DMS153 treated with DMSO at 0.1 percent for 48 hours (cell line): ENCODE measurements at regions not wholly inside any gene's neighbourhood (a gene's known extent, or its start where the extent isn't known, plus 50 kb on each side); places are given as distances from the start of the nearest gene placed in this dataset.

Source experiments
- DNase-seq: peaks from one replicate; lab custom pipeline; 2025; ENCODE audit not compliant: unreplicated experiment; lab: John Stamatoyannopoulos, UW

DNA sequence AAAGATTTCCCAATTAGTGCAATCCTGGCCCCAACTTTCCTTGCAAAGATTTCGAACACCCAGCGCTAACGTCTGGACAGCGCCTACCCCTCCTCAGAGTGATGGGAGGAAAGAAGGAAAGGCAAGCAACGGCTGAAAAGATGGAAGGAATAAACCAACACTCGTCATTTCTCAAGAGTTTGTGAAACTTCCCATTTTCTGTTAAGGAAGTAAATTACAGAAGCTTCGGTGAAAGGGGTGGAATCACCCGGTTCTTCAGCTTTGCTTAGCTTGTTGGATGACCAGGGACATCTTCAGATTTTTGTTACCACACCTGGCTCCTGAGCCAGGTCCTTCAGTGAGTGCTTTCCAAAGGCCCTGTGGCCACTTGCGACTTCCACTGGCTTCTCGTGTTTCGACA is 313.1 kb downstream of the SKIDA1 start:
- DNase-seq: no peak

DNA sequence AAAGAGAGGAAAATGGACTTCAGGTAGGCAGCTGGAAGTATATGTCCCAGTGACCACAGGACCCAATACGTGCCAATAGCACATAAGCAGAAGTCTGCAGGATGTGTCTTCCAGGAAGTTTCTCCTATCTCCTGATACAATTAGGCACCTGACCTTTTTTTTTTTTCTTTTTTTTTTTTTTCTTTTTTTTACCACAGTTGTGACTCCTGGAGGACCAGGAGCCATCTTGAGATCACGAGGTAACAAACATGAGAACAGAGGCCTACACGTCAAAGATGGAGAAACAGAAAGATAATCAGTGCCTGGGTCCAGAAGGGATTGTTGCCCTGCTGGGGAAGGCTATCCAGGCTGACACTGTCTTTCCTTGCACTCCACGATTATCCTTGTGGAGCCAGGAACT is 312.4 kb upstream of the NEBL start:
- no peak for DNase-seq

DNA sequence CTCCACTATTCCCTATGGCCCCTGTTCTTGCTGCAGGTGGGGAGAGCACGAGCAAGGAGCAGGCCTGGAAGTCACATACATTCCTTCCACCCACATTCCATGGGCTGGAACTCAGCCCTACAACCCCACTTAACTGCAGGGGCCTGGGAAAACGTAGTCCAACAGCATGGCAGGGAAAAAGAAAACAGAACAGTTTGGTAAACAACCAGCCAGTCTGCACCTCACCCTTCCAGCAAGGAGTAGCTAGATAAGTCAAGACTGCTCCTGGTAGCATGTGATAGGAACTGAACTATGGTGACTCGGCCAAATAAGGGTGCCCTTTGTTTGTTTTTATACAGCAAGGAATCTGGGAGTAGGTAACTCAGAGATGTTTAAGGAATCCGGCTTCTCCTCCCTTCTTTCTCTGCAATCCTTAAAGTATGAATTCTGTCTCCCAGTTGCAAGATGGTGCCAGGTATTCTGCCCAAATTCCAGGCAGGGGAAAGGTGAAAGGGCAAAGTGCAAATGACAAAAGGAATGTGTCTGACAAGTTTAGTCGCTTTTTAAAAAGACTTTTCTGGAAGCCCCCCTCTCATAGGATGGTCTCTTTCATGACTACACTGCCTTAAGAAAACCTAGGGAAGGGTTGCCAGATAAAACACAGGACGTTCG is 311.7 kb upstream of the NEBL start:
- no peak for DNase-seq

DNA sequence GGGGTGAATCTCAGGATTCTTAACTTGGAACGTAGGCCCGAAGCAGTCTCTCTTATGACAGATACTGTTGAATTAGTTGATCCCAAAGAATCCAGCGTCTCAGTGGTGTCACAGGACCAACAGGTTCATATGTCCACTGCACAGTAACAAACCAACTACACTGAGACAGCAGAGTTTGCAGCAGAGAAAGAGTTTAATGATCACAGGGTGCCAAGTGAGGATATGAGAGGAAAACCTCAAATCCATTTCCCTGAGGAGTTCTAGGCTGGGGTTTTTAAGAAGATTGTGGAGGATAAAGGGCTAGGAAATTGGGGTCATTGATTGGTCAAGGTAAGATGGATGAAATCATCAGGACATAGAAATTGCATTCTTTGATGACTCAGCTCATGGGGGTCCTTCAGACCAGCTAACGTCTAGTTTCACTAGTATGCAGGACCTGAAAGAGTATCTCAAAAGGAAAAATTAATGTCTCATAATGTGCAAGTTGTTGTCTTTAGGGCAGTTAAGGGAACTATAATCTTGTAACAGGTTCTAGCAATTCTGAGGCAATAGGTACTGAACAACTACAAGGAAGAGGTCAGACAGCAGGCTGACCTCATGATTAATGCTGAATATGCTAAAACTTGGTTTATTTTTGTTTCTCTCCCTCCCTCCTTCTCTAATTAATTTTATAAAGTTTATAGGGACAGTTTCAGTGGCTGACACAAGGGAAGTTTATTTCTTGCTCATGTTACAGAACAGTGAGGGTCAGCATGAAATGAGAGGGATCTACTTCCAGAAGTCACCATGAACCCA is 310.9 kb upstream of the NEBL start:
- DNase-seq: no peak

DNA sequence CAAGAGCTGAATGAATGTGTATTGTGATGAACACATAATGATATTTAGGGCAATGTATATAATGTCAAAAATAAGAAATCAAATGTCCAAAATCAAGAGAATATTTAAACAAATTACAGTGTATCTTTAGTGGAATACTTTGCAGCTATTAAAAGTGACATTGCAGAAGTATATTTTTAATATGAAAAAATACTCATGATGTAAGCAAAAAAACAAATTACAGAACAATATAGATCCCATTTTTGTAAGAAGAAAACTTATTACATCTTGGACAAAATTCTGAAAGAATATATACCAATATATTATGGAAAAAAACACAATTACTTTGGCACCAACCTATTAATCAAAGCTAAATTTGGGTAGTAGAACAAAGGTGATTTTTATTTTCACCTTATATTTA is 308.2 kb upstream of the NEBL start:
- no peak for DNase-seq

DNA sequence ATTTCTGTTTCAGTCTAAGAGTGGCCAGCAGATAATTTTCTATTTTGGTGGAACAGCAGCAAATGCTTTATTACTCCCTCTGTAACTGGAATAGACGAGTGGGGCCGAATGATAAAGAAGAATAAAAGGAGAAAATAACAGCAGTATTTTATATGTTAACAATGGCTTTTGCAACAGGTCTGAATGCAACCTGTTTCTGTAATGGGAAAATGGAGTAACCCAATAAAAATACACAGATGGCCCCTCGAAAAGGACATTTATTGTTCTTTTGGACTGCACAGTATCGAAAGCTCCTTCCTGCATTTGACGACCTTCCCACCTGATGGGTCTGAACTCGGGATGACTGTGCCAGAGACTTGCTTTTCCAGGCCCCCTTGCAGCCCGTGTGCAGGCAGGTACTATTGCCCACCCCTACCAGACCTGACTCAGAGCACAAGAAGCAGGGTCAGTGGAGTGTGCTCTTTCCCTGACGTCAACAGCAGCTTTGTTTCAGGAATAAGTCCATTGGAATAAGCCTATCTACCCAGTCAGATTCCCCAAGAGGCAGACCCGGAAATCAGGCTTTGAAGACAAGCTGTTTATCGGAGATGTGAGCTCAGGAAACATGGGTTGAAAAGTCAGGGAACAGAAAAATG is 306.5 kb upstream of the NEBL start:
- DNase-seq: no peak

DNA sequence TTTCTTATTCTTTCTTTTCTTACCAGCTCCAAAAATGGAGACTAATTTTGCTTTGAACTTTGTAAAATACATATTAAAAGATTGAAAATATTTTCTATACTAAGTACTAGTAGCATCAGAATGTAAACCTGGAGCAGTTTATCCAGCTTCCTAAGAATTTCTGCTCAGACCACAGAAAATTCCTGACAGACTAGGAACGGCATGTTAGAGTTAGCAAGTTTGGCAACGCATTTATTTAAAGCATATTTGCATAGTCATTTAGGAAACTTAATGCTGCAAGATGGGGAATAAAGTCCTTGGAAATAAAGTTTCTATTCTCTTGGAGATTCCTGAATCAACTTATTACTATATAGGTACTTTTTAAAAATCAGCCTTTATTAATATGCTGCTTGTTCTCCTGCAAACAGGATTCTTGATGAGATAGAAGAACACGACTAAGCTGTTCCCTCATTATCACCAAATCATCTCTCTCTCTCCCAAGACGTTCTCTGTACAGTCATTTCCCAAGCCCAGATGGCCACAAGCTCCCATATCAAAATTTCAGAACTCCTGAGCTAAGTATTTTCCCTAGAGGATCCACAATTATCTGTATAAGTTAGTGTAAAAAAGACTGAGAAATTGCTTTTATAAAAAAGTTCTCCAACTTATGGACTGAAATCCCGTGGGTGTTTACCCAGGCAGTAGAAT is 305.8 kb upstream of the NEBL start:
- DNase-seq: no peak

DNA sequence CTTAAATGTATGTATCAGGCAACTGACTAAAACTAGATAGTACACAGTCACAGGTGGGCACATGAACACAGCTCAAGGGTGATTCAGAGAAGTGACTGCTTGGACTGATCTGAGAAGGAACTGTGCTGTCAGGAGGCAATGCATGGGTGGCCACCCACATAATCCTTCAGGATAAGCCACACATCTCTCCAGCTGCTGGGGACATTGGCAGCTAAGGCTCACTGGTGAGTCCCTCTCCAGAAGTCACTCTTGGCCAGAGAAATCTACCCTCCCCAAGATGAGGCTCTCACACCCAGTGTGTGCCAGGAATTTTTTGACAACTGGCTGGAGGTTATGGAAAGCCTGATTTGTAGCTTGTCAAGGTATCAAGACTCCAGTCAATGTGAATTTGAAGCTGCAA is 302.4 kb upstream of the NEBL start:
- no peak for DNase-seq

DNA sequence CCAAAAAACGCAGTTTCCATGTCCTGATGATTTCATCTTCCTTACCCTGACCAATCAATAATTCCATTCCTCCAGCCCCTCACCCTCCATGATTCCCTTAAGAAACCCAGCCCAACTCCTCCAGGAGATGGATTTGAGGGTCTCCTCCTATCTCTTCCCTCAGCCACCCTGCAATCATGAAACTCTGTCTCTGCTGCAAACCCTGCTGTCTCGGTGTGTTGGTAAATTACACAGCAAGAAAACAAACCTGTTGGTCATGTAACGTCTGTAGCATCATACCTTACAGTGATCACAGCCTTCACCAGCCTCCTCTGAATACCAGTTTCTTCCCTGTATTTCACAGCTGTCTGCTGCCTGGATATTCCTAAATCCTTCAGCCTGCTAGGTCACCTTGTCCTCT is 300.7 kb upstream of the NEBL start:
- no peak for DNase-seq

DNA sequence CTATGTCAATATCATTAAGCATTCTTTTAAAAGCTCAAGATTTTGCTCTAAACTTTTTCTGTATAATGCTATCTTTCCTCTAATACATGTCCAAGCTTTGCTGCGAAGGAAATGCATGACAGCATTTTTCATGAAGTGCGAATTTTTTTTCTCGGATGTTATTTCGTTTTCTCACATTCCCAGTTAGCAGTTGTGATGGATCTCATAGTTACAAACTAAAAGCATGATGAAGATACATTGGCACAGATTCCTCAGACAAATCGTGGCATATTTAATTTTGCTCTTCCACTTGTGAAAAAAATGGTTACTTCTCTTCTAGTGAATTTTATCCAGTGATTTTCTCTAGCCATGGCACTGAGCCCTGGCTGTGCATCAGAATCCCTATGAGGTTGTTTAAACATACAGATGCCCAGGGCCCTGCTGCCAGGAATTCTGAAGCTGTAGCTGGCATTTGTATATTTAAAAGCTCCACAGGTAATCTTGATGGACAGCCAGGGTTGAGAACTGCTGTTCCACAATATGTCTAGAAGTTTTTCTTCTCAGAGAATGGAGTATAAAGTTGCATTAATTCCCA is 299.8 kb upstream of the NEBL start:
- DNase-seq: no peak

DNA sequence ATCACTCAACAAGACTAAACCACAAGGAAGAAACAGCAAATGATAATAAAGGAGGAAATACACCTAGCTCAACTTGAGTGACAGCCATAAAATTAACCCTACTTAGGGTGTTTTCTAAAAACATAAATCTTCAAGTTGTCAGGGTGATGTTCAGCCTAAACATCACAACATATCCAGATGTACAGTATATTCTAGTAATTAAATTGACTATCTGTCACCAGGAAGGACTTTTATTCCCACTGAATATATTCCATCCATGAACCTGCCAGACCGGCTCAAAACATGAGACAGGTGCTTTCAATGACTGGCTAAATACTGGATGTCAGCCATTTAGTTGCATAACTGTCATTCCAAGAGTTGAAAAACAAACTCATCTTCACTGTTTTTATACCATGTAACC is 298.1 kb upstream of the NEBL start:
- peak; percentile 11 for DNase-seq

DNA sequence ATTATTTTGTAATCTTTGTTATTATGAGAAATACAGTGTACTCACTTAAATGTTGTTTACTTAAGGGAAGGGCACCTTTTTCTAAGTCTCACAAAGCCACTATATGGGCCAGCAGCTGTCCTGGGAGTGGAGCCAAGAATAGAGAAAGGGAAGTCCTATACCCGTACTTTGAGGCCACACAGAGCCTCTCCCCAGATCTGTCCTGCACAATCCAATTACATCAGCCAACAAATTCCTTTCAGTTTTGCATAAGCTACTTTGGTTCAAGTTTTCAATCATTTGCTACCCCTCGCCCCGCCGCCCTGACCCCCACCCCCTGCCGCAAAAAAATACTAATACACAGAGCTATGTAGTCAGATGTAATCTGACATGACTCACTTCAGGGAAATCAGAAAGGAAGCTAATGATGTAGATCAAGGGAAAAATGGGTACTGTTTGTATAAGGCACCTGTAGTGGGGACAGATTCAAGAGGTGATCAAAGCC is 297.4 kb upstream of the NEBL start:
- peak; percentile 48 for DNase-seq

DNA sequence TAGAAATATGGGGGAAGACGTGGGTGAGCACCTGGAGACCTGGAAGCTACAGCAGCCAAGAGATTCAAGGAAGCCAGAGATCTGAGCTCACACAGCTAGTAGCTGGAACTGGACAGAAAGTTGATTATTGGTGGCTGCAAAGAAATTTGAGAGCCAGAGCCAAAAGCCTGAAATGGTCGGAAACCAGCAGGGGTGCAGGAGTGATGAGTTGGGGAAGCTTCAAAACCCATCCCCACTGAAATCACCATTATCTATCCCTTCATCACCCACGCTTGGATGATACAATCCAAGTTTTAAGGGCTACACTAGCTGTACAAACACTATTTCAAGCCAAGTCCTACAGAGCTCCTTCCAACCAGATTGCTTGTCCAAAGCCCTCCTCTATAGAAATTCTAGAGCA is 296.1 kb upstream of the NEBL start:
- DNase-seq: no peak

DNA sequence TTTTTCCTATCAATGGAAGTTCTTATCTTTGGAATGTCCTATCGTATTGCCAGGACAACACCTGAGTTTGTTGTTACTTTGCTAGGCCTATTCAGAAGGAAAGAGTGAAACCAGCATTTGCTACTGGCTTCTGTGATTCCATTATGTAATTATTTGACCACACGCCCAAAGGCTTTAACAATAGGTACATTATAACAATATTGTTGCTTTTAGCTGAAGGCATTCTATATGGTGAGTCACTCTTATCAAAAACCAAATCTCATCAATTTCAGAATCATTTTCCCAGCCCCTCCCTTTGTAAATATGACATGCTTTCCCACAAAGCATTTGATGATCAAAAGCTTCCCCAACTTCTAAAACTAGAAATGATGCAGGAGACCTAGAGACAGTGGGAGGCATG is 294.4 kb upstream of the NEBL start:
- no peak for DNase-seq

DNA sequence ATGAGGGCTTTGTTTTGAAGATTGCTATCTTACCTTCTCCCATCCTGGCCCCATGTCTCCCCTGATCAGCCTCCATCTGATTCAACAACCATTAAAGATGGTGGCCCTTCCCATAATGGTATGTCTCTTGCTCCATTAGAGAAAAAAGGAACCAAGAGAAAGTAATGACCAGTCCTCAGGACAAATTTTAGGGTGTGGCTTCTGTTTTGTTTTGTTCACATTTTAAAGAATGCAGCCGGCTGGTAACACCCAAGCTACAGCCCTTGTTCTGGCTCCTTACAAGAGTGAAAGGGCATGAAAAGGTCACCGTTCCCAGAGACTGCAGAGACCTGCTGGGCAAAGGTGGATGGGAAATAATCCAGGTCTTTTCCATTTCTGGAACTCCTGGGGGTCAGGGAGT is 287.9 kb upstream of the NEBL start:
- no peak for DNase-seq

DNA sequence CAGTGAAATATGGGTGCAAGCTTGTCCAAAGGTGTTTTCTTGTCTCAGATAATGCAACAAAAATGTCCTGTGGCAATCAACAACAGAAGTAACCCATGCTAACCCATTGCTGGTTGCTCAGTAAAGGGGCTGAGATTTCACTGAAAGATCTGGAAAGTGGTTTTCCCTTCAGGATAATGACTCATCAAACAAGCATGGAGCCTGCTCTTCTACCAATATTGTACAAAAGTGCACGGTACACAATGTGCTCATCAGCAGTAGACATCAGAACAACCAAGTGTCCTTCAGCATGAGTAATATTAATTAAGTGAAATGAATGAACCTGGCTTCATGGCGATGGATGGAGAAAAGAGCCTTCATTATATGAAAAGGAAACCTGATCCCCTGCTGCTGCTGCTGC is 287.1 kb upstream of the NEBL start:
- DNase-seq: peak; percentile 41

DNA sequence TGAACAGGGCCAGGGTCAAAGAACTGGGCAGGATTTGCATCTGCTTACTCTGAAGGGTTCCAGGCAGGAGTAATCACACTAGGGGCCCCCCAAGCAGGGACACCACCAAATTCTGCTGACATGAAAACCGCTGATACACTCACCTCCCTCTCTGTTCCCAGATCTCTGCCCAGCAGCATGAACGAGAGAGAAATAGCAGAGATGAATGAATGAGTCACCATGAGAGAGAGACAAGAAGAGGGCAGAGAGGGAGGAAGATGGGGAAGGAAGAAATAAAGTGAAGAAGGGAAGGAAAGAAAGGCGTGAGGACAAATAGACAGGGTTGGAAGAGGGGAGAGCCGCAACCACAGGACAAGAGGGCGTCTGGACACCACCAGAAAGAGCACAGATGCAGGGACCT is 285.9 kb upstream of the NEBL start:
- DNase-seq: no peak

DNA sequence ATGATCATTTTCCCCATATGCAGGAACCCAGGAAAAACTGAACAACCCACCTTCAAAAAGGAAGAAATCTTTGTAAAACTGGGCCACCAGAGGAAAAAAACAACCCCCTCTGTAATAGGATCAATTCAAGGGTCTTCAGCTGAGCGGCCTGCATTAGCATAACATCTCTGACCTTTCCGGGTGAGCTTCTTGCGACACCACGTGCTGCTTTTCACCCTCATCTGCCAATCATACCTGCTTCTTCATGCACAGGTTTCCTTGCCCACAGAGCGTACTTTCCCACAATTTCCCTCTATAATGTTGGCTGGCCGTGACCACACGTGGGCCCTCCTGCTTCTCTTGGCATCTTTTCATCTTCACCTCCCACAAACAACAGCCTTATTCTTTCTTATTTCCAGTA is 284.3 kb upstream of the NEBL start:
- no peak for DNase-seq

DNA sequence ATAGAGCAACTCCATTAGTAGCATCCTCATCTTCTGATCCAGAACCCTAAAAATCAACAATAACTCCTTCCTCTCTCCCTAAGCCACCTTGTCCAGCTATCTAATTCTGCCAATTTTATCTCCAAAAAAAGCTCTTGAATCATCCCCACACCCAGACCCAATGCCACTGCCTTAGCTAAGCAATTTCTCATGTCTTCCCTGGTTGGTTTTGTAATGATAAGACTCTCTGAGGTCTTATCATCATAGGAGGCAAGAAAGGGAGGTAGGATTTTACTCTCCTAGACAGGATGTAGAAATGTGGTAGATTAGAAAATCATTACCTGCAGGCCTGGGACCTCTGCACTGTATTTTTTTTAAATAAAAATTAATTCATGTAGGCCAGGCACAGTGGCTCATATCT is 283.5 kb upstream of the NEBL start:
- no peak for DNase-seq

DNA sequence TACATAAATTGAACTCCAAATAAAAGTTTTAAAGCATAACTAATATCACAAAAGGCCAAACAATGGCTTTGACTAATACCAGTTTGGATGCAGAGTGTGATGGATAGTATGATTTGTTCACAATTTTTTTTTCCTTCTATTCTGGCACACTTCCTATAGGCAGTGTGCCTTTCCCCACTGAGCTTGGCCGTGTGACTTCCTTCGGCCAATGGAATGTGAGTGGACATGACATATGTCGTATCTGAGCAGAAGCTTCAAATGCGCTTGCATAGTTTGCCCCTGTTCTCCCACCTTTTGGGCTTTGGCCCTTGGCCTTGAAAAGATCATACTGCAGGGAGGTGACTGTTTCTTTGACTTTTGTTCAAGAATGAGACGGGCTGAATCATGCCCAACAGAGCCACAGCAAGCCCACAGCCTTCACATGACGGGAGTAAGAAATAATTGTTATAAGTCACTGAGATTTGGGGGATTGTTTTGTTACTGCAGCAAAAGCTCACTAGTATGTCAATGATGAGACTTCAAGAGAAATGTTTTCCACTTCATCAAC is 279.9 kb upstream of the NEBL start:
- no peak for DNase-seq

DNA sequence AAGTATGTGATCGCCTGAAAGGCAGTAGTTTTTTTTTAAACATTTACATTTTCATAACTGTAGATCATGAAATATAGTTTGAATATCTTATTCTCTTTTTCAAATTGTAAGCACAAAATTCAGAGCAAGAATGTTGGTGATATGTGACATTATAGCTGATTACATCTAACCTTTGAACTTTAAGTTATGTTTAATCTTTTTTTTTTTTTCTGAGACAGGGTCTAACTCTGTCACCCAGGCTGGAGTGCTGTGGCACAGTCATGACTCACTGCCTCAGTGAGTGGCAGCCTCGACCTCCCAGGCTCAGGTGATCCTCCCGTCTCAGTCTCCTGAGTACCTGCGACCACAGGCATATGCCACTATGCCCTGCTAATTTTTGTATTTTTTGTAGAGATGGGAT is 278.7 kb upstream of the NEBL start:
- no peak for DNase-seq
